PFSK-1 (cell line): ENCODE measurements at regions not wholly inside any gene's neighbourhood (a gene's known extent, or its start where the extent isn't known, plus 50 kb on each side); places are given as distances from the start of the nearest gene placed in this dataset.

Source experiments
- POLR2AphosphoS5 ChIP-seq: IDR thresholded peaks from 2 replicates; pipeline ENCODE4 v1.6.1; 2012; ENCODE audit warnings: low read depth, mild to moderate bottlenecking, control low read depth, low read length, moderate library complexity
- TAF1 ChIP-seq: IDR thresholded peaks from 2 replicates; pipeline ENCODE4 v1.6.1; 2012; ENCODE audit warnings: low read length, control low read depth, borderline replicate concordance; ENCODE audit not compliant: insufficient read depth

- TF ChIP-seq TAF1 = no peak
- no peak for TF ChIP-seq POLR2AphosphoS5
Observed at GRCh38 chr3:153242896-153243295, 80.9 kb downstream of the RAP2B start.
